ENCODE measurements at regions not wholly inside any gene's neighbourhood (a gene's known extent, or its start where the extent isn't known, plus 50 kb on each side); places are given as distances from the start of the nearest gene placed in this dataset.

GRCh38 chr13:79765331-79765730 is 284.4 kb downstream of the NDFIP2 start:
- intact Hi-C loops (cut with micrococcal nuclease; ENCODE audit: unreplicated experiment) = no loop called here
- no TSS peak for BruUV-seq (replicated peaks)
- POLR2A ChIA-PET (ENCODE audit: unreplicated experiment) = interaction anchor here (1.0 kb wide), 1 partner anchor 576 kb away, joined by 9 read pairs; the partner anchor contains the start of gene SPRY2
- Histone ChIP-seq H3K27ac (no peak overlapping the region), H3K4me3 (no peak overlapping the region), H3K9me2 (ENCODE audit: insufficient read depth) (0 out of 2 replicates have a peak, but pooled peaks cover 5% of the 10 kb centered on the region), H3K4me2 (no peak overlapping the region), H3F3A (ENCODE audit: insufficient read depth, low read depth) (peaks cover 4% of the 10 kb centered on the region; the same call in 1 of the 2 replicates), H2AFZ (no peak overlapping the region), H3K79me2 (ENCODE audit: low read depth) (no peaks in the 10 kb centered on the region), H3K4me1 (replicated peaks; ENCODE audit: insufficient read depth) (peaks cover 18% of the 10 kb centered on the region), H3K9me3 (ENCODE audit: insufficient read depth, low read depth) (no peaks in the 10 kb centered on the region; the same call in 1 of the 2 replicates), H3K36me3 (ENCODE audit: low read depth) (no peaks in the 10 kb centered on the region), H3K27me3 (ENCODE audit: insufficient read depth, low read depth) (no peaks in the 10 kb centered on the region), H4K20me1 (ENCODE audit: insufficient read depth) (no peaks in the 10 kb centered on the region)
- CTCF ChIA-PET = no interaction called here
- TF ChIP-seq EZH2 (IDR thresholded peaks at IDR 0.05; ENCODE audit: low read depth) = no peak
- TF ChIP-seq, protein P1, sequence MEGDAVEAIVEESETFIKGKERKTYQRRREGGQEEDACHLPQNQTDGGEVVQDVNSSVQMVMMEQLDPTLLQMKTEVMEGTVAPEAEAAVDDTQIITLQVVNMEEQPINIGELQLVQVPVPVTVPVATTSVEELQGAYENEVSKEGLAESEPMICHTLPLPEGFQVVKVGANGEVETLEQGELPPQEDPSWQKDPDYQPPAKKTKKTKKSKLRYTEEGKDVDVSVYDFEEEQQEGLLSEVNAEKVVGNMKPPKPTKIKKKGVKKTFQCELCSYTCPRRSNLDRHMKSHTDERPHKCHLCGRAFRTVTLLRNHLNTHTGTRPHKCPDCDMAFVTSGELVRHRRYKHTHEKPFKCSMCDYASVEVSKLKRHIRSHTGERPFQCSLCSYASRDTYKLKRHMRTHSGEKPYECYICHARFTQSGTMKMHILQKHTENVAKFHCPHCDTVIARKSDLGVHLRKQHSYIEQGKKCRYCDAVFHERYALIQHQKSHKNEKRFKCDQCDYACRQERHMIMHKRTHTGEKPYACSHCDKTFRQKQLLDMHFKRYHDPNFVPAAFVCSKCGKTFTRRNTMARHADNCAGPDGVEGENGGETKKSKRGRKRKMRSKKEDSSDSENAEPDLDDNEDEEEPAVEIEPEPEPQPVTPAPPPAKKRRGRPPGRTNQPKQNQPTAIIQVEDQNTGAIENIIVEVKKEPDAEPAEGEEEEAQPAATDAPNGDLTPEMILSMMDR (conservative IDR thresholded peaks at IDR 0.05) = no peak
- no peak for DNase-seq

GRCh38 chr13:79749984-79750551 is 269.1 kb downstream of the NDFIP2 start:
- intact Hi-C loops (cut with micrococcal nuclease; ENCODE audit: unreplicated experiment) = loop anchor here (1.0 kb wide), 1 partner anchor 17 kb away; no protein-coding TSS in a partner anchor

GRCh38 chr13:79749566-79749965 is 268.6 kb downstream of the NDFIP2 start:
- no peaks in the 10 kb centered on the region for H3F3A ChIP-seq (ENCODE audit: insufficient read depth, low read depth)
- 0 out of 2 replicates have a peak, but pooled peaks cover under 1% of the 10 kb centered on the region for H3K9me2 ChIP-seq (ENCODE audit: insufficient read depth)
- CTCF ChIA-PET = no interaction called here
- TF ChIP-seq, protein P1 (conservative IDR thresholded peaks at IDR 0.05) = no peak
- no peak for TF ChIP-seq EZH2 (IDR thresholded peaks at IDR 0.05; ENCODE audit: low read depth)
- no peak overlapping the region for H3K27ac ChIP-seq
- no peaks in the 10 kb centered on the region for H3K79me2 ChIP-seq (ENCODE audit: low read depth)
- no peaks in the 10 kb centered on the region; the same call in 1 of the 2 replicates for H3K9me3 ChIP-seq (ENCODE audit: insufficient read depth, low read depth)
- no peak overlapping the region for H3K4me2 ChIP-seq
- POLR2A ChIA-PET (ENCODE audit: unreplicated experiment) = interaction anchor here (0.6 kb wide), 1 partner anchor 1611 kb away, joined by 4 read pairs; no protein-coding TSS in a partner anchor
- no TSS peak for BruUV-seq (replicated peaks)
- DNase-seq = no peak
- H4K20me1 ChIP-seq (ENCODE audit: insufficient read depth) = no peaks in the 10 kb centered on the region
- intact Hi-C loops (cut with micrococcal nuclease; ENCODE audit: unreplicated experiment) = no loop called here
- no peak overlapping the region for H2AFZ ChIP-seq
- H3K27me3 ChIP-seq (ENCODE audit: insufficient read depth, low read depth) = no peaks in the 10 kb centered on the region
- H3K4me3 ChIP-seq = no peak overlapping the region
- peaks cover 7% of the 10 kb centered on the region; the same call in 1 of the 2 replicates for H3K4me1 ChIP-seq (replicated peaks; ENCODE audit: insufficient read depth)
- H3K36me3 ChIP-seq (ENCODE audit: low read depth) = no peaks in the 10 kb centered on the region

More at GRCh38 chr13:79749984-79750551, 269.1 kb downstream of the NDFIP2 start:
- no peak for TF ChIP-seq EZH2 (IDR thresholded peaks at IDR 0.05; ENCODE audit: low read depth)
- TF ChIP-seq, protein P1 (conservative IDR thresholded peaks at IDR 0.05) = no peak
- no TSS peak for BruUV-seq (replicated peaks)
- Histone ChIP-seq H4K20me1 (ENCODE audit: insufficient read depth) (no peaks in the 10 kb centered on the region), H3K79me2 (ENCODE audit: low read depth) (no peaks in the 10 kb centered on the region), H3K4me1 (replicated peaks; ENCODE audit: insufficient read depth) (peaks cover 7% of the 10 kb centered on the region; the same call in 1 of the 2 replicates), H3K9me2 (ENCODE audit: insufficient read depth) (0 out of 2 replicates have a peak, but pooled peaks cover 5% of the 10 kb centered on the region), H3K27me3 (ENCODE audit: insufficient read depth, low read depth) (no peaks in the 10 kb centered on the region), H3K4me2 (no peak overlapping the region), H3F3A (ENCODE audit: insufficient read depth, low read depth) (no peaks in the 10 kb centered on the region), H3K36me3 (ENCODE audit: low read depth) (no peaks in the 10 kb centered on the region), H2AFZ (no peak overlapping the region), H3K9me3 (ENCODE audit: insufficient read depth, low read depth) (no peaks in the 10 kb centered on the region; the same call in 1 of the 2 replicates), H3K4me3 (no peak overlapping the region), H3K27ac (no peak overlapping the region)
- ChIA-PET CTCF (no interaction called here), POLR2A (ENCODE audit: unreplicated experiment) (no interaction called here)
- DNase-seq = peak; percentile 54 to 58
